Mesendoderm (in vitro differentiated cells): ENCODE measurements at regions not wholly inside any gene's neighbourhood (a gene's known extent, or its start where the extent isn't known, plus 50 kb on each side); places are given as distances from the start of the nearest gene placed in this dataset.
"Not testable (repeated sequence)": the region's sequence is repeated elsewhere in the genome, so short reads cannot be mapped to it uniquely, and the experiment has no call there.

Source experiments
- DNase-seq: peaks from one replicate; pipeline ENCODE4 v3.0.0; 2013
- H2AK5ac ChIP-seq: 2 replicates; pipeline ENCODE4 v1.6.1; 2013; ENCODE audit warnings: low read length, inconsistent platforms
- H2BK120ac ChIP-seq: 2 replicates; pipeline ENCODE4 v1.6.1; 2013; ENCODE audit warnings: low read depth, mild to moderate bottlenecking, low read length, moderate library complexity, mixed read lengths
- H2BK15ac ChIP-seq: replicated peaks from 2 replicates; pipeline ENCODE4 v1.6.1; 2013; ENCODE audit warnings: low read depth, mild to moderate bottlenecking, moderate library complexity
- H2BK5ac ChIP-seq: 2 replicates; pipeline ENCODE4 v1.6.1; 2013; ENCODE audit warnings: low read length, inconsistent platforms
- H3K18ac ChIP-seq: 2 replicates; pipeline ENCODE4 v1.6.1; 2013; ENCODE audit warnings: mild to moderate bottlenecking, low read length, mixed read lengths
- H3K23ac ChIP-seq: one replicate; pipeline ENCODE4 v1.6.1; 2013; ENCODE audit warnings: low read length
- H3K27ac ChIP-seq: 2 replicates; pipeline ENCODE4 v1.5.1; 2013; ENCODE audit warnings: low read depth, mild to moderate bottlenecking, inconsistent platforms, low read length, moderate library complexity
- H3K27me3 ChIP-seq: 2 replicates; pipeline ENCODE4 v1.6.1; 2013; ENCODE audit warnings: low read length, control low read depth, mild to moderate bottlenecking, inconsistent platforms; ENCODE audit not compliant: insufficient read depth, poor library complexity
- H3K36me3 ChIP-seq: 2 replicates; pipeline ENCODE4 v1.6.1; 2013; ENCODE audit warnings: low read length, inconsistent platforms; ENCODE audit not compliant: control insufficient read depth, insufficient read depth
- H3K4ac ChIP-seq: one replicate; pipeline ENCODE4 v1.6.1; 2013; ENCODE audit warnings: low read depth, mild to moderate bottlenecking, low read length, moderate library complexity
- H3K4me1 ChIP-seq: 2 replicates; pipeline ENCODE4 v1.6.1; 2013; ENCODE audit warnings: low read depth, low read length, inconsistent platforms; ENCODE audit not compliant: control insufficient read depth
- H3K4me2 ChIP-seq: 2 replicates; pipeline ENCODE4 v1.6.1; 2013; ENCODE audit warnings: low read length
- H3K4me3 ChIP-seq: 2 replicates; pipeline ENCODE4 v1.5.1; 2013; ENCODE audit warnings: mild to moderate bottlenecking, low read length
- H3K56ac ChIP-seq: one replicate; pipeline ENCODE4 v1.6.1; 2013; ENCODE audit warnings: low read length
- H3K79me1 ChIP-seq: 2 replicates; pipeline ENCODE4 v1.6.1; 2013; ENCODE audit warnings: low read length, inconsistent platforms
- H3K79me2 ChIP-seq: 2 replicates; pipeline ENCODE4 v1.6.1; 2013; ENCODE audit warnings: mild to moderate bottlenecking, low read length; ENCODE audit not compliant: control insufficient read depth, insufficient read depth
- H3K9ac ChIP-seq: 2 replicates; pipeline ENCODE4 v1.6.1; 2013; ENCODE audit warnings: low read length, inconsistent platforms
- H4K5ac ChIP-seq: one replicate; pipeline ENCODE4 v1.6.1; 2013; ENCODE audit warnings: low read length
- H4K8ac ChIP-seq: one replicate; pipeline ENCODE4 v1.6.1; 2013; ENCODE audit warnings: low read depth, mild to moderate bottlenecking, control low read depth, low read length, moderate library complexity
- WGBS: extraction: QIAGEN DNeasy Blood & Tissue Kit; methylation state at CpG from one replicate; pipeline ENCODE4 v1.1.7; 2013; ENCODE audit warnings: low lambda C conversion rate, missing lambda C conversion rate; ENCODE audit not compliant: insufficient coverage; ENCODE audit errors: extremely low coverage; 5-methylcytosine and 5-hydroxymethylcytosine counted together

DNA sequence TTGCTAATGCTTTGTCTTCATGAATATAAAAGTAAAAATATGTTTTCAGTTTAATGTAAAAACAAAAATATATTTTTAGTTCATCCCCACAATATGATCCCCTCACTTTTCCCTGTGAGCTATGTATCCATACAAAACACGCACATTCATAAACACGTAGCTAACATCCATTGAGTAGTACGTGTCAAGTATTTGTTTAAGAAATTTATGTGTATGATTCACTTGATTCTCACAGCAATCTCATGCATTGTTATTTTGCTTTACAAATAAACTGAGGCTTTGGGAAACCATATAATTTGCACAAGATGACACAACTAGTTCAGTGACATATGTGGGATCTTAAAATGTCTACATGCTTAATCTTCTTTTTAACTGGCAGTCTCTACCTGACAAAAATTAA lies 329.6 kb upstream of the SEMA3C start:
- no CpG with 5 or more reads among the region's 3 CpGs for WGBS
- H3K4ac ChIP-seq: no peak overlapping the region
- no peak overlapping the region for H4K8ac ChIP-seq
- no peaks in the 10 kb centered on the region for H3K79me2 ChIP-seq
- H2AK5ac ChIP-seq: no peak overlapping the region
- H3K27me3 ChIP-seq: no peaks in the 10 kb centered on the region
- H3K4me2 ChIP-seq: no peak overlapping the region
- no peaks in the 10 kb centered on the region for H3K4me1 ChIP-seq
- H3K4me3 ChIP-seq: no peak overlapping the region
- H2BK15ac ChIP-seq: no peak overlapping the region
- no peak overlapping the region for H3K18ac ChIP-seq
- no peak for DNase-seq
- H2BK5ac ChIP-seq: no peak overlapping the region
- H2BK120ac ChIP-seq: no peak overlapping the region
- no peak overlapping the region for H4K5ac ChIP-seq
- H3K27ac ChIP-seq: no peak overlapping the region
- H3K56ac ChIP-seq: no peak overlapping the region
- H3K36me3 ChIP-seq: no peaks in the 10 kb centered on the region
- no peak overlapping the region for H3K9ac ChIP-seq
- no peaks in the 10 kb centered on the region for H3K79me1 ChIP-seq
- H3K23ac ChIP-seq: no peak overlapping the region

DNA sequence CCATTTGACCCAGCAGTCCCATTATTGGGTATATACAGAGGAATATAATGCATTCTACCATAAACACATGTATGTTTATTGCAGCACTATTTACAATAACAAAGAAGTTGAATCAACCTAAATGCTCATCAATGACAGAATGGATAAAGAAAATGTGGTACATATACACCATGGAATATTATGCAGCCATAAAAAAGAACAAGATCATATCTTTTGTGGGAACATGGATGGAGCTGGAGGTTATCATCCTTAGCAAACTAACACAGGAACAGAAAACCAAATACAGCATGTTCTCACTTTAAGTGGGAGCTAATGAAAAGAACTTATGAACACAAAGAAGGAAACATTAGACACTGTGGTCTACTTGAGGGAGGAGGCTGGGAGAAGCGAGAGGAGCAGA lies 328.5 kb upstream of the SEMA3C start:
- H2BK15ac ChIP-seq, H3K56ac ChIP-seq, H4K8ac ChIP-seq, H2BK120ac ChIP-seq, H3K79me2 ChIP-seq, H3K4me2 ChIP-seq, H3K36me3 ChIP-seq, H3K4ac ChIP-seq, H3K23ac ChIP-seq, H3K18ac ChIP-seq, H4K5ac ChIP-seq, H2BK5ac ChIP-seq, H3K27ac ChIP-seq, H3K79me1 ChIP-seq, H3K27me3 ChIP-seq, H2AK5ac ChIP-seq, H3K9ac ChIP-seq, H3K4me1 ChIP-seq, DNase-seq, H3K4me3 ChIP-seq: not testable (repeated sequence)
- no CpG with 5 or more reads among the region's 1 CpG for WGBS

GRCh38 chr7:81245353-81245752 lies 326.5 kb upstream of the SEMA3C start:
- no peak overlapping the region for H3K27ac ChIP-seq
- no peak overlapping the region for H3K4me3 ChIP-seq
- H3K18ac ChIP-seq: no peak overlapping the region
- no peak overlapping the region for H4K5ac ChIP-seq
- no peaks in the 10 kb centered on the region for H3K79me1 ChIP-seq
- no peak overlapping the region for H2BK15ac ChIP-seq
- no peaks in the 10 kb centered on the region for H3K36me3 ChIP-seq
- H3K4me2 ChIP-seq: no peak overlapping the region
- no peak overlapping the region for H3K56ac ChIP-seq
- H3K23ac ChIP-seq: no peak overlapping the region
- H2BK5ac ChIP-seq: no peak overlapping the region
- H3K79me2 ChIP-seq: no peaks in the 10 kb centered on the region
- no peak overlapping the region for H3K9ac ChIP-seq
- H2AK5ac ChIP-seq: no peak overlapping the region
- DNase-seq: no peak
- no peak overlapping the region for H4K8ac ChIP-seq
- WGBS: no CpG with 5 or more reads among the region's 4 CpGs
- no peak overlapping the region for H2BK120ac ChIP-seq
- H3K27me3 ChIP-seq: no peaks in the 10 kb centered on the region
- no peaks in the 10 kb centered on the region for H3K4me1 ChIP-seq
- H3K4ac ChIP-seq: no peak overlapping the region

- H3K4me2 ChIP-seq: no peak overlapping the region
- no CpG with 5 or more reads among the region's 3 CpGs for WGBS
- no peak overlapping the region for H4K5ac ChIP-seq
- no peak overlapping the region for H2BK15ac ChIP-seq
- H2BK120ac ChIP-seq: no peak overlapping the region
- H4K8ac ChIP-seq: no peak overlapping the region
- H3K36me3 ChIP-seq: no peaks in the 10 kb centered on the region
- no peak overlapping the region for H2AK5ac ChIP-seq
- H3K4me1 ChIP-seq: no peaks in the 10 kb centered on the region
- no peak overlapping the region for H3K23ac ChIP-seq
- no peaks in the 10 kb centered on the region for H3K79me1 ChIP-seq
- H3K27ac ChIP-seq: no peak overlapping the region
- H3K56ac ChIP-seq: no peak overlapping the region
- no peak for DNase-seq
- H3K4me3 ChIP-seq: no peak overlapping the region
- H3K4ac ChIP-seq: no peak overlapping the region
- H2BK5ac ChIP-seq: no peak overlapping the region
- no peaks in the 10 kb centered on the region for H3K79me2 ChIP-seq
- H3K18ac ChIP-seq: no peak overlapping the region
- H3K9ac ChIP-seq: no peak overlapping the region
- no peaks in the 10 kb centered on the region for H3K27me3 ChIP-seq
Measured at GRCh38 chr7:81244224-81244623, 325.4 kb upstream of the SEMA3C start.

- no peak overlapping the region for H2BK120ac ChIP-seq
- no peaks in the 10 kb centered on the region for H3K79me1 ChIP-seq
- no peak overlapping the region for H3K18ac ChIP-seq
- H2BK5ac ChIP-seq: no peak overlapping the region
- H3K4me2 ChIP-seq: no peak overlapping the region
- no peak overlapping the region for H3K56ac ChIP-seq
- no peak overlapping the region for H3K4me3 ChIP-seq
- H3K9ac ChIP-seq: no peak overlapping the region
- H3K27me3 ChIP-seq: no peaks in the 10 kb centered on the region
- no peak overlapping the region for H3K27ac ChIP-seq
- no peaks in the 10 kb centered on the region for H3K4me1 ChIP-seq
- H3K36me3 ChIP-seq: no peaks in the 10 kb centered on the region
- no CpG with 5 or more reads among the region's 2 CpGs for WGBS
- no peaks in the 10 kb centered on the region for H3K79me2 ChIP-seq
- H4K5ac ChIP-seq: no peak overlapping the region
- H2BK15ac ChIP-seq: no peak overlapping the region
- no peak overlapping the region for H3K23ac ChIP-seq
- no peak overlapping the region for H4K8ac ChIP-seq
- no peak for DNase-seq
- no peak overlapping the region for H3K4ac ChIP-seq
- no peak overlapping the region for H2AK5ac ChIP-seq
Measured at GRCh38 chr7:81236560-81236959, 317.7 kb upstream of the SEMA3C start.

DNA sequence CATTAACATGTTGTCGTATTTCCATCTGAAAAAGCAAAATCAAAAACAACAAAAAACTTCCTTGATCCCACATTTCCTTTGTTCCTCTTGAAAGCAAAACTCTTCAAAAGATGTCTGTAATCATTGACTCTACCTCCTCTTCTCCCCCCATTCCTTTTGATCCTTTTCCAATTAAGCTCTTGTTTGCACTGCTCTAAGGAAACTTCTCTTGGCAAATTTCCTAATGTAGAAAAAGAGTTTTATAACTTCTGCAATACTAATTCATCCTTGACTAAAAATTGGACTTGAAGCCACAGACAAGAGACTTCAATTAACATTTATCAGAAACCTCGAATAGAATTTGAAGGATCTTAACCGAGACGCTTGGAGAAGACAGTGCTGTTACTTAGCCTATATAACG lies 317.1 kb upstream of the SEMA3C start:
- Histone ChIP-seq H3K4me2 (no peak overlapping the region), H3K56ac (no peak overlapping the region), H3K4me1 (no peaks in the 10 kb centered on the region), H4K8ac (no peak overlapping the region), H3K79me1 (no peaks in the 10 kb centered on the region), H3K27me3 (no peaks in the 10 kb centered on the region), H3K36me3 (no peaks in the 10 kb centered on the region), H3K9ac (no peak overlapping the region), H2BK5ac (no peak overlapping the region), H2BK120ac (no peak overlapping the region), H4K5ac (no peak overlapping the region), H3K27ac (no peak overlapping the region), H3K23ac (no peak overlapping the region), H3K18ac (no peak overlapping the region), H3K4me3 (no peak overlapping the region), H2AK5ac (no peak overlapping the region), H3K4ac (no peak overlapping the region), H2BK15ac (no peak overlapping the region), H3K79me2 (no peaks in the 10 kb centered on the region)
- WGBS: 100% methylated on average over 1 of the region's 5 CpGs
- no peak for DNase-seq
